ENCODE measurements at regions not wholly inside any gene's neighbourhood (a gene's known extent, or its start where the extent isn't known, plus 50 kb on each side); places are given as distances from the start of the nearest gene placed in this dataset.

DNA sequence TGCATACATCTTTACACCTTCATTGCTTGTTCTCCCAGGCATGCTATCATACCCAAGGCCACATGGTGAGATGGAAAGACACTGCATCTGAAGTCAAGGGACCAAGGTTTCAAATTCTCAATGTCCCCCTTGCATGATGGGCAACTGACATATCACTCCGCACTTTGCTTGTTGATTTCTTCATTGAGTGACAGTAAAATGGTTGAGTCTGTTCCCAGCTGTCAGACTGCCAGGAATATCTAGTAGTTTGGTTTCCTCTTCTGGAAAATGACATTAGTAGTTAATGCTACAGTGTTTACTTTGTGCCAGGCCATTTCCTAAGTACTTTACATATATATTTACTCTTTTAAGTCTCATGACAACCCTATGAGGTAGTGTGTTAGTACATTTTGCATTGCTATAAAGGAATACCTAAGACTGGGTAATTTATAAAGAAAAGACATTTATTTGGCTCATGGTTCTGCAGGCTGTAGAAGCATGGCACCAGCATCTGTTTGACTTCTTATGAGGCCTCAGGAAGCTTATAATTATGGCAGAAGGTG is 114.4 kb downstream of the PCSK1 start:
- no peaks in the 10 kb centered on the region for H3K9me3 ChIP-seq (ENCODE audit: control insufficient read depth, low read length)
- H3K4me1 ChIP-seq = no peaks in the 10 kb centered on the region
- H3K4me2 ChIP-seq (ENCODE audit: low read length) = no peak overlapping the region
- no peak overlapping the region for H3K9ac ChIP-seq
- no peak overlapping the region for H3K4me3 ChIP-seq (ENCODE audit: low read depth, low read length)
- H3K36me3 ChIP-seq (ENCODE audit: control insufficient read depth, insufficient read depth, low read length) = no peaks in the 10 kb centered on the region
- H3K79me2 ChIP-seq = no peaks in the 10 kb centered on the region
- no peak overlapping the region for H2AFZ ChIP-seq
- TF ChIP-seq, protein P1, sequence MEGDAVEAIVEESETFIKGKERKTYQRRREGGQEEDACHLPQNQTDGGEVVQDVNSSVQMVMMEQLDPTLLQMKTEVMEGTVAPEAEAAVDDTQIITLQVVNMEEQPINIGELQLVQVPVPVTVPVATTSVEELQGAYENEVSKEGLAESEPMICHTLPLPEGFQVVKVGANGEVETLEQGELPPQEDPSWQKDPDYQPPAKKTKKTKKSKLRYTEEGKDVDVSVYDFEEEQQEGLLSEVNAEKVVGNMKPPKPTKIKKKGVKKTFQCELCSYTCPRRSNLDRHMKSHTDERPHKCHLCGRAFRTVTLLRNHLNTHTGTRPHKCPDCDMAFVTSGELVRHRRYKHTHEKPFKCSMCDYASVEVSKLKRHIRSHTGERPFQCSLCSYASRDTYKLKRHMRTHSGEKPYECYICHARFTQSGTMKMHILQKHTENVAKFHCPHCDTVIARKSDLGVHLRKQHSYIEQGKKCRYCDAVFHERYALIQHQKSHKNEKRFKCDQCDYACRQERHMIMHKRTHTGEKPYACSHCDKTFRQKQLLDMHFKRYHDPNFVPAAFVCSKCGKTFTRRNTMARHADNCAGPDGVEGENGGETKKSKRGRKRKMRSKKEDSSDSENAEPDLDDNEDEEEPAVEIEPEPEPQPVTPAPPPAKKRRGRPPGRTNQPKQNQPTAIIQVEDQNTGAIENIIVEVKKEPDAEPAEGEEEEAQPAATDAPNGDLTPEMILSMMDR (IDR thresholded peaks at IDR 0.05) = no peak
- no peak overlapping the region for H3K27ac ChIP-seq
- H3K27me3 ChIP-seq (ENCODE audit: control insufficient read depth, insufficient read depth, low read length) = no peaks in the 10 kb centered on the region

- Histone ChIP-seq H2AFZ (no peak overlapping the region), H3K9ac (no peak overlapping the region), H3K79me2 (no peaks in the 10 kb centered on the region), H3K9me3 (ENCODE audit: control insufficient read depth, low read length) (no peaks in the 10 kb centered on the region), H3K36me3 (ENCODE audit: control insufficient read depth, insufficient read depth, low read length) (no peaks in the 10 kb centered on the region), H3K27ac (no peak overlapping the region), H3K4me3 (ENCODE audit: low read depth, low read length) (no peak overlapping the region), H3K27me3 (ENCODE audit: control insufficient read depth, insufficient read depth, low read length) (no peaks in the 10 kb centered on the region), H3K4me2 (ENCODE audit: low read length) (no peak overlapping the region), H3K4me1 (no peaks in the 10 kb centered on the region)
- TF ChIP-seq, protein P1 (IDR thresholded peaks at IDR 0.05) = no peak
Observed at GRCh38 chr5:96317945-96318344, 115.1 kb downstream of the PCSK1 start.

GRCh38 chr5:96316487-96316886 is 116.6 kb downstream of the PCSK1 start:
- Histone ChIP-seq H3K27ac (no peak overlapping the region), H3K4me3 (ENCODE audit: low read depth, low read length) (no peak overlapping the region), H3K27me3 (ENCODE audit: control insufficient read depth, insufficient read depth, low read length) (no peaks in the 10 kb centered on the region), H3K36me3 (ENCODE audit: control insufficient read depth, insufficient read depth, low read length) (no peaks in the 10 kb centered on the region), H3K4me2 (ENCODE audit: low read length) (no peak overlapping the region), H3K9ac (no peak overlapping the region), H3K79me2 (no peaks in the 10 kb centered on the region), H3K9me3 (ENCODE audit: control insufficient read depth, low read length) (no peaks in the 10 kb centered on the region), H3K4me1 (no peaks in the 10 kb centered on the region), H2AFZ (no peak overlapping the region)
- TF ChIP-seq, protein P1 (IDR thresholded peaks at IDR 0.05) = no peak

GRCh38 chr5:96316017-96316416 is 117.0 kb downstream of the PCSK1 start:
- Histone ChIP-seq H3K27me3 (ENCODE audit: control insufficient read depth, insufficient read depth, low read length) (no peaks in the 10 kb centered on the region), H3K36me3 (ENCODE audit: control insufficient read depth, insufficient read depth, low read length) (no peaks in the 10 kb centered on the region), H3K4me1 (no peaks in the 10 kb centered on the region), H3K9me3 (ENCODE audit: control insufficient read depth, low read length) (no peaks in the 10 kb centered on the region), H3K79me2 (no peaks in the 10 kb centered on the region), H3K4me3 (ENCODE audit: low read depth, low read length) (no peak overlapping the region), H2AFZ (no peak overlapping the region), H3K9ac (no peak overlapping the region), H3K27ac (no peak overlapping the region), H3K4me2 (ENCODE audit: low read length) (no peak overlapping the region)
- TF ChIP-seq, protein P1 (IDR thresholded peaks at IDR 0.05) = no peak

- Histone ChIP-seq H3K9me3 (ENCODE audit: control insufficient read depth, low read length) (no peaks in the 10 kb centered on the region), H3K36me3 (ENCODE audit: control insufficient read depth, insufficient read depth, low read length) (no peaks in the 10 kb centered on the region), H3K9ac (no peak overlapping the region), H3K4me3 (ENCODE audit: low read depth, low read length) (no peak overlapping the region), H3K4me1 (no peaks in the 10 kb centered on the region), H3K79me2 (no peaks in the 10 kb centered on the region), H2AFZ (no peak overlapping the region), H3K27me3 (ENCODE audit: control insufficient read depth, insufficient read depth, low read length) (no peaks in the 10 kb centered on the region), H3K4me2 (ENCODE audit: low read length) (no peak overlapping the region), H3K27ac (no peak overlapping the region)
- TF ChIP-seq, protein P1 (IDR thresholded peaks at IDR 0.05) = no peak
Observed at GRCh38 chr5:96315431-96315830, 117.6 kb downstream of the PCSK1 start.

Data from parathyroid adenoma (tissue), 2 donors.